ENCODE measurements at regions not wholly inside any gene's neighbourhood (a gene's known extent, or its start where the extent isn't known, plus 50 kb on each side); places are given as distances from the start of the nearest gene placed in this dataset.
"Not testable (repeated sequence)": the region's sequence is repeated elsewhere in the genome, so short reads cannot be mapped to it uniquely, and the experiment has no call there.

DNA sequence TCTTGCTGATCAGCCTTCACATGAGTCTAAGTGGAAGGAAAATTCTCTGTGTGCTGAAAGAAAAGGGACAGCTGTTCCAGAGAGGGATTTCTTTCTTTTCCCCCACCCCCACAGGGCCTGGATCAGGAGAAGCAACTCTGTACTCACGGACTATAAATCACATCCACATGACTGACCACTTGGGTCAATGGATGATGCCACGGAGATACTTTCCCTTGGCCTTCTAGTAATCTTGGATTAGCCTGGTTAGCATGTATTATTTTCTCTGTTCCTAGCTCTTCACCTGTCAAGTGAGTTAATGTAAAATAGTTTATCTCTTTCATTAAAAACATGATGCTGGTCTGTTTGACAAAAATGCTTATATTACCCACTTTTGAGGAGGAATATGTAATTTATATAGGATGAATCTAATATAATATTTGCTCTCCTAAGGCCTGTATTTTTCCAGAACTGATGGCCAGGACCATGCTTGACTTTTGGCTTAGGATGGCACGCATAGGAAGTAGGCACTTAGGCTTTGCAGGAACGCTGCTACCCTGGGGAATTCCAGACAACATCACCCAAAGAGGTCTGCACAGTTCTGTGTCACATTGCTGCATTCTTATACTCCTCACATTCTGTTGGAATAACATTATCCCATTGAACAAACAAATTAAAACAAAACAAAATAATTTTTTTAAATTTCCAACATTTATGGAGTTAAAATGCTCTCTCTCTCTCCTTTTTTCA lies 892.1 kb downstream of the TLE1 start:
- peak; percentile 48 for DNase-seq

DNA sequence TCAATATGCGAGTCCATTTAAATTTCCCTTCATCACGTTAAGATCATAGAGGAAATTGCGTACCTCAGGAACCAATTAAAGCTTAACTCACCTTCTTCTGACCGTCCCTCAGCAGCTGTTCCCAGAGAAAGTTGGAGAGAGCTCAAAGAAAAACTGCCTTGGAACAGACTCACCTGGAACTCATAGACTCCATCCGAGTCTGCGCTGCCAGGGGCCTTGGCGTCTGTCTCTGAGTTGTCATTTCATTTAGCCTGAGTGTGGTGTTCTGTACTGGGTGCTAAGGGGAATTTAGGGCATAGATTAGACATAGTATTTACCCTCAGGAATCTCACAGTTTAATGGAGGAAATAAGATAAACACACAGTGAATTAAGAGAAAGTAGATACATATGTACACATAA lies 892.7 kb downstream of the TLE1 start:
- no peak for DNase-seq

DNA sequence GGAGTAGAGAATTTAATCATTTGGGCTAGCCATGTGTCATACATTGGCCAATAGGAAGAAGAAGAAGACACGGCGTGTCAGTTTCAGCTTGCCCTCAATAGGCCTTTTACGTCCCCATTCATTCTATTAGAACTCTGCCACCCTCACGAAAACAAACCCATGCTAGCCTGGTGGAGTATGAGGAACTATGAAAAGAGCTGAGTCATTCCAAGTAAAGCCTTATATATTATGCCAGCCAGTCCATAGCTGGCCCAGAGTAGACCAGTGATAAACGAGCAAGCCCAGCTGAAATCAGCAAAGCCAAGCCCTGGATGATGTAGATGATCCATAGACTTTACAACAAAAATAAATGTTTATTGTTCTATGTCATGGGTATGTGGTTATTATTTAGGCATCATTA lies 895.1 kb downstream of the TLE1 start:
- DNase-seq = peak; percentile 40

DNA sequence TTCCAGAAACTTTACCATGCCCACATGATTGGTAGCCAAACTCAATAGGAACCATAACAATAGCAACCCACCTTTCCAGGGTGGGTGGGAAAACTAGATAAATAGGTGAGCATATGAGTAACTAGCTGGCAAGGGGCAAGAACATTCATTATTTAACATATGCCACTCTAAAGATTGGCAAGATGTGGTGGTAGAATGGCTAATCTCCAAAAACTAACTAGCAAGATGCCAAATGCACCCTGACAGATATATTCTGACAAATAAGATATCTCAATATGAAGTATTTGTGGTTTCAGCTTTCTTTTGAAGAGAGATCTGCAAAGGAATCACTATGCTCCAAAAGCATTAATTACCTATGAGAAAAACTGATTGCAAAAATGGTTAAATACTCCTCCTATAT lies 895.6 kb downstream of the TLE1 start:
- no peak for DNase-seq

DNA sequence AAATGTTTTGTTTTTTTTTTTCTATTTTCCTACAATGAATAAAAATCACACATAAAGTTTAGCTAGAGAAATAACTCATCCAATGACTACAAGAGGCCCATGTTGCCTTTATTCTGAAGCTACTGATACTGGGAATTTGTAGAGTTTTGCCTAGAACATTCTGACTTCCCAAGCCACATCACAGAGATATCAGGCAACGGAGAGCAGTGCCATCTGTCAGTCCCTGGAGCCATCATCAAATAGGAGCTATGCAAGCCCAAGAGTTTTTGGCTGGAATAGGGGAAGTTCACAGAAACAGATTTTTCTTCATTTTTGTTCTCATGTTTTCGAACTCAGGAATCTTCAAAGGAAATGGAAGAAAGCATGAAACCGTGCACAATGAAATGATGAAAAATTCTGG lies 896.6 kb downstream of the TLE1 start:
- no peak for DNase-seq

DNA sequence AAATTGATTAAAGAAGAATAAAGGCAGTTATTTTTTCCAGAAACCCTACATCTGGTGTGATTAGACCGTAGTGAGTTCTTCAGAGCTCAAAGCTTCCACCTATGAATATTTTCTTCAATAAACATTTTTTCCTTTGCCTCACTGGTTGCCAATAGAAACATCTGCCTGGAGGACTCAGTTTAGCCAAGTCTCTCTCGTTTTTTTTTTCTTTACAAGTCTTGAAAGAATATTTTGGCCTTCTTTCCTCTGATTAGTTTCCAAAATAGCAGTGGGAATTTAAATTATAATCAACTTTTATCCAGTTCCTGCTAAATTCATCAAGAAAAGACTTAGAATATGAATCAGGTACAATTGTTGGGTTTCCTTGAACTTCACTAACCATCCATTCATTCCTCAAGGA lies 897.5 kb downstream of the TLE1 start:
- no peak for DNase-seq

DNA sequence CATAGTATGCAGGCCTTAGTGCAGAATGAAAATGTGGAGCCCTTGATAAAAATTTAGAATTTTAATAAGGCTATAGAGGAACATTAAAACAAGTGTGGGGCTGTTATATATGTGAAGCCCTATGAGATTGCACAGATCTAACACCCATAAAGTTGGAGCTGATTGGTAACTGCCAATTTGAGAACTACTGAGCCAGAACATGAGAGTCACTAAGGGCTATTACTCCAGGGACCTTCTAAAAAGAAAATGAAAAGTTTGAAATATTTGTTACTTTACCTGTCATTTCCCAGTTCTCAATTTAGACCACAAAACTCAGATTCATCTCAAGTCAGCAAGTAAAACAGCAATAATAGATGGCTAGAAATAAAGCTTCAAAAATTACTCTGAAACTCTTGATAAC lies 898.6 kb downstream of the TLE1 start:
- no peak for DNase-seq

DNA sequence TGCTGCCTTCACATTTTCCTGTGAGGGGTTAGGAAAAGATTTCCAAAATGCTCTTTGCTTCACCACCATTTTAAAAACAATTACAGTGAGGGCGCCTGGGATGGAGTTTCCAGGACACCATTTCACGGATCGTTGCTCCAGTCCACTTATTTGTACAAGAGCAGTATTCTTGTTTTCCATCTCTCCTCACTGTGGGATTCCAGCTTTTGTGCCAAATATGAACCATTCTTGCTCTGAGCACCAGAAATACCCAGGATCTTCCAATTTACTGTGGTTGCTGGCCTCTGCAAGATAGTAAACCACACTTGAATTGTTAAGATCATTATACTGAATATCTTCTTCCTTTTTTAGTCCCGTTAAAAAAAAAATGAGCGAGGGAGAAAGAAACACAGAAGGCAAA lies 899.5 kb downstream of the TLE1 start:
- no peak for DNase-seq

DNA sequence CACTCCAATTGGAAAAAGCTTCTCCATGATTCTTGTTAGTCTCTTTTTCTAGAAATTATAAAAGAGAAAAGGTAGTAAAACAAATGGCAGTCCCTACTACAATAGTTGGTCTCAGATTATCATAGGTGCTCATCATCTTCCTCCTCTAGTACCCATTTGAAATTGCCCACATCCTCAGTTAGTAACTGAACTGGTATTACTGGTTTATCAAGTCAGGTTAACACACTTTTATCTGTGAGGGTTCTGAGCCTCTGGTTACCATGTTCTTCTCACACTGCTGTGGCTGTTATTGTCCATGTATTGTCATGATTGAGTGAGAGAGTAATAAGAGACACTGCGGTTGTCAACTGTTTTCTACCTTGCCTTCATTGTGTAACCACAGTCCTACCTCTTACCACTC lies 901.7 kb downstream of the TLE1 start:
- DNase-seq = peak; percentile 87

DNA sequence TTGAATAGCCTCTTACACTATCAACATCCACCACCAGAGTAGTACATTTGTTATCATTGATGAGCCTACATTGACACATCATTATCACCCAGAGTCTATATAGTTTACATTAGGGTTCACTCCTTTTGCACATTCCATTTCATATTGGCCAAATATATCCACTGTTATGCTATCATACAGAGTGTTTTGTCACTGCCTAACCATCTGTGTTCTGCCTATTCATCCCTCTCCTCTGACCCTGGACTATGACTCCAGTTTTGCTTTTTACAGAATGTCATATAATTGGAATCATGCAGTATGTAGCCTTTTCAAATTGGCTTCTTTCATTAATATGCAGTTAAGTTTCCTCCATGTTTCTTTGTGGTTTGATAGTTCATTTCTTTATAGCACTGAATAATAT lies 904.7 kb downstream of the TLE1 start:
- no peak for DNase-seq

DNA sequence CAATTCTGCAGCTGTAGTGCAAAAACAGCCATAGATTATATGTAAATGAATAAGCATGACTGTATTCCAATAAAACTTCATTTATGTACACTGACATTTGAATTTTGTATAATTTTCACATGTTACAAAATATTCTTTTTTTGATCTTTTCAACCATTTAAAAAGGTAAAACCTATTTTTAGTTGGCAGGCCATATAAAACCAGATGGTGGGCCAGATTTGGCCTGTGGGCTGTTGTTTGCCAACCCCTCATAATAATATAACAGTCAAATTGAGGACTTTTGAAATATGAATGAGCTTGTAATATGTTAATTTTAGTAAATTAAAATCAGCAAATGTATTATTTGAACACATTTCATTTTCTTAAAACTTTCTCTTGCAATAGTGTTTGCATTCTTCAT lies 913.4 kb downstream of the TLE1 start:
- DNase-seq = no peak

DNA sequence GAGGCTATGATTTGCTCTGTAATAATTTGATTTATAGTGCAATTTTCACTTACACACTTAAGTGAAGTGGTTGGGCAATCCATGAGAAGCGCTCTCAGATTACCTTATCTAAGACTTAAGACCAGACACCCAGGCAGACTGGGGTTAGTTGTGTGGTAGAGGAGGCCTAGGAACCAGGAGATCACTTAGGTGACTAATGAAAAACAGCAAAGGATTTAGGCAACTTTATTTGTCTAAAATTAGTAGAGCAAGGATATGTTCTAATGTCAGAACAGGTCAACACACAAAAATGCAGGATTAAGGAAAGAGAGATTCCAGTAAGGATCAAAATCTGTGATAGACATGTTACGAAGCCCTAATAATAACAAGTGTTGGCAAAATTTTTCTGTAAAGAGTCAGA lies 913.8 kb downstream of the TLE1 start:
- no peak for DNase-seq

DNA sequence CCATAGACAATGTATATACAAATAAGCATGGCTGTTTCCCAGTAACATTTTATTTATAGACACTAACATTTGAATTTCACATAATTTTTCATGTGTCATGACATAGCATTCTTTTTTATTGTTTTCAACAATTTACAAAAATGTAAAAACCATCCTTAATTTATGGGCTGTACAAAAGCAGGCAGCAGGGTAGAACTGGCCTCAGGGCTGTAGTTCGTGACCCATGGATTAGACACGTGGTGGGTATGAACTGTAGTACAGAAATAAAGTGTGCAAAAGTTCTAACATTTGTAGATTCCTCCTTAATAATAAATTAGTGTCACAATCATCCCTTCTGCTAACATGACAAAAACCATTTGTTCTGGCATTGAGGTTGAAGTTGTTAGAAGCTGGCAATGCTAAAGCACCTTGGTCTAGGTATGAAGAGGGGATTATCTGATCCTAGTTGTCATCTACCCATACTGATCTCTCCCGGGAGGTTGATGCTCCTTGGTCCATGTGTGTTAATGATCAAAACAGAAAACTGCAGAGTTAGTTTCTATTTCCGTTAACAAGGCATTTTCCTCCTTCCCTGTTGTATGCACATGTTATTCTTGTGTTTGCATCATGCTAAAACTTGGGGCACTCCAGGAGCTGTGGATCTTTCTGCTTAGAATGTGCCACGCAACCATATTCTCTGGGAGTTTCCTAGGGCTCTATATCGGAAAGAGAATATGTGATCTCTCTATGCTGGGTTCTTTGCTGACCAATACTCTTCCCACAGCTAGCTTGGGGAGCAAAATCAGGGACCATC lies 917.6 kb downstream of the TLE1 start:
- no peak for DNase-seq

DNA sequence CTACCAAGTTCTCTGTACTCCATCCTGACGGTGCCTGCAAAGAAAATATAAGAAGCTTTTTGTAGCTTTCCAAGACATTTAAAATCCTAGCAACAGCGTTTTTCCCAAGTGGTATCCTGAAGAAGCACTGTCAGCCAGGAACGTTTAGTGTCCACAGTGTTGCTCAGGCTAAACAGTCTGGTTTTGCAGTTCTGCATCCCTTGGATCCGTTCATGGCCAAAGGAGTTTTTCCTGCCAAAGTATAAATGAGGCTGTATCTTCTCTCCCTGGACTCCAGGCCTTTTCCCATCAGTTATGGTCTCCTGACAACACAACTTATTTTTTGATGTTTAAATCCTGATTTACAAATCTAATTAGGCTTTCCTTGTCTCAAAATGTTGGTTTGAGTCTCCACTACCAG lies 925.8 kb downstream of the TLE1 start:
- DNase-seq = no peak

DNA sequence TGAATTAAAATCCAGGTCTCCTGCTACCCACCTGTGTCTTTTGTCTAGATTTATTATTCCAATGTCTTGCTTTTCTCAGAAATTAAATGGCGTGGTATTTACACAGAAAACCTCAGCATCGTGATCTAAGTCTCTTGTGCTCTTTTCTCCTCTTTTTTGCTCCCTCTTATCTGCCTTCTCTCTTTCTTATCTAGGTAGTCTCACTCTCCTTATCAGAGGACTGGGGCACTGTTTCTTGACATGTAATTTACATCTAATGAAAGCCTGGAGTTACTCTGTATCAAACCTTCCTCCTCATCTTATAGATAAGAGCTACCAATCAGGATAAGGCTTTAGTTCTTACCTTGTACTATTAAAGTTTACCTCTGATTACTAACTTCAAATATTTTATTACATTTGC lies 933.8 kb downstream of the TLE1 start:
- DNase-seq = no peak

DNA sequence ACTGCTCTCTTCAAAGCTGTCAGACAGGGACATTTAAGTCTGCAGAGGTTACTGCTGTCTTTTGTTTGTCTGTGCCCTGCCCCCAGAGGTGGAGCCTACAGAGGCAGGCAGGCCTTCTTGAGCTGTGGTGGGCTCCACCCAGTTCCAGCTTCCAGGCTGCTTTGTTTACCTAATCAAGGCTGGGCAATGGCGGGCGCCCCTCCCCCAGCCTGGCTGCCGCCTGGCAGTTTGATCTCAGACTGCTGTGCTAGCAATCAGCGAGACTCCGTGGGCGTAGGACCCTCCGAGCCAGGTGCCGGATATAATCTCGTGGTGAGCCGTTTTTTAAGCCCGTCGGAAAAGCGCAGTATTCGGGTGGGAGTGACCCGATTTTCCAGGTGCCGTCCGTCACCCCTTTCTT lies 942.3 kb downstream of the TLE1 start:
- not testable (repeated sequence) for DNase-seq

DNA sequence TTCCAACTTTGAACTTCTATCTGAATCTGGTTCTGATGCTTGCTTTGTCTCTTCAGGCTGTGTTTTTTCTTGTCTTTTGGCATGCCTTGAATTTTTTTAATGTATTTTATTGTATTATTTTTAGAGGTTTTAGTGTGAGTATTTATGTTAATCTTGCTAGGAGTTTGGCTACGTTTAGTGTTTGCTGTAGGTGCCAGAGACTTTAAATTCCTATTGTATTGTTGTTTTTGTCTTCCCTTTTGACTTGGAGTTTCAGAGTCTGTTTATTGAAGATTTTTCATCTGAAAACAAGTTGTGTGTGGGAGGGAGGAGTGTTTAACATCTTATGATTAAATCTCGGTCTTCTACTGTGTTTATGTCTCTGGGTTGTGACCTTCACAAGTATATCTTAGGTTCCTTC lies 956.8 kb downstream of the TLE1 start:
- DNase-seq = no peak

DNA sequence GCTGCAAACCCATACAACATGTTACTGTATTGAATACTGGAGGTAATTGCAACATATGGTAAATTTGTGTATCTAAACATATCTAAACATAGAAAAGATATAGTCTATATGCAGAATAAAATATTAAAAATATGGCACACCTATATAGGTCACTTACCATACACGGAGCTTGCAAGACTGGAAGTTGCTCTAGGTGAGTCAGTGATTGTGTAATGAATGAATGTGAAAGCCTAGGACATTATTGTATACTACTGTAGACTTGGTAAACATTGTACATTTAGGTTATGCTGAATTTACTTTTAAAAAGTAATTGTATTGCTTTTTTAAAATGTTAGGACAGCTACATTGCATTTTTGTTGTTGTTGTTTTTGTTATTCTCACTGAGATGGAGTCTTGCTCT lies 968.8 kb downstream of the TLE1 start:
- no peak for DNase-seq

DNA sequence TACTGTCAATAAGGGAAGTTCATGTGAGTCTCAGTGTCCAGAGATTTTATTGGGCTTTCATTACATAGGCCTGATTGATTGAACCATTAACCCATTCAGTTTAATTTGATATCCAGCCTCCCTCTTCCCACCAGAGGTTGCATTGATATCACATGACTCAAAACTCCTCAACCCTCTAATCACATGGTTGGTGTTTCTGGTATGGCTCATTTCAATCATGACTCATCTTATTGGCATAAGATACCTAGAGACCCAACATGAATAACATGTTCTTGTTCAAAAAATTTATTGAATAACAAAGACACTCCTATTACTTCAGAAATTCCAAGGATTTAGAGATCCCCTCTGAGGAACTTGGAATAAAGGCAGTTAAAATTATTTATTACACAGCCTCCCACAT lies 982.2 kb downstream of the TLE1 start:
- peak; percentile 26 for DNase-seq

DNA sequence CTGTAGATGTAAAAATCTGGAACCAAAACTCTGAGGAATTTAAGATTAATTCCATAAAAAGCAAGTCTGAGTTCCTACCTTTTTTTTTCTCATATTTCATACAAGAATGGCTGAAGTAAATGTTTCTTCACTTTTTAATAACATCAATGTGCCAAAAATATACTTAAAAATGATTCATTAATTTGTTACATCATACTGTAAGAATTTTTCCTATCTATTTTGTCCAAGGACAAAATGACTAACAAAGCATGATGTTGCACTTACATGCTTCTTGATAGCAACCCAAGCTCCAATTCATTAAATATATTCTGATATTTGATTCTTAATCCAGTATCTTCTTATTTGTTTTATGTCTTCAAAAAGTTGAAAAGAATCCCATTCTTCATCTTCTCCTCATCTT lies 988.3 kb downstream of the TLE1 start:
- no peak for DNase-seq

DNA sequence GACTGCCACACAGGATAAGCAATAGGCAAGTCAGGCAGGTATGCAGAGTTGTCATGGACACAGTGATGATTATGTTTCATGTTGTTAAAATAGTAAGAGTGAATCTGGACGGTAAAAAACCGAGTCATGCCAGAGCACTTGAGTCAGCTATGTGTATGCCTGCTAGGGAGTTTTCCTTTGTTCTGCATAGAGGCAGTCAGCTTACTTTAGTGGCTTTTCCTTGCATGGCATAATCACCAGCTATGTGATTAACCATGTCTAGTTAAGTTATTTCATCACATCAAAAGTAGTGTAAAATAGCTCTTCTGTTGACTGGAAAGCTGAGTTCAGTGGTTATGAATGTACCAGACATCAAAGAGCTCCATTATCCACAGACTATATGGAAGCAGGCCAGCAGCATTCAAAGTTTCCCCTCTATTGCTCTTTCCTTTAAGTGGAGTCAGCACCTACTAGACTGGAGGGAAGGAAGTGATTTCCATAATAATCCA lies 989.8 kb downstream of the TLE1 start:
- DNase-seq = peak; percentile 46

DNA sequence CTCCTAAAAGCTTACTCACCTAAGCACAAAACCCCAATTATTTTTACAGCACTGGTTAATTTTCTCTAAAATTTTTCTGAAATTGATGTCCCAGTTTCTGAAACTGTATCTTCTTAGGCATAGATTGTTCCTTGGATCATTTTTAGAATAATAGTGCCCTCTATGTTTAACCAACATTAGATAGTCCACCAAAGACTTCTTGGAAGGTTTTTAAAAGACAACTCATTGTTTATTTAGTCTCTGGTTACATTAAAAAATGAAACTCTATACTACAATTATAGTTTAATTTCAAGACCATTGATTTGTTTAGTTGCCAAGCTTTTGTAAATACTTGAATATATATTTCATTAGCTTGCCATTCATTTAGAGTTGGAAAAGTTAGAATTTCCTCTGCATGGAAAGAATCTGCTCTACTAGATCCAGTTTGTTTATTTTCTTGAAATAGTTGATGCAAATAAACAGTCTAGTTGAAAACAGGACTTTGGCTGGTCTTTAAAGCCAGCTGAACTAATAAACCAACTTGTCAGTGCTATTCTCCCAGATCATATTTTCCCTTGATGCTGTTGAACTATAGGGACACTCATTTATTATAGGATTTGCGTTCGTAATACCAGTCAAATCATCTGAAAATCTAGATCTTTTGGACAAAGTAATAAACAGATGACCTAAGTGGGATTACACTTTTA lies 990.5 kb downstream of the TLE1 start:
- DNase-seq = no peak

DNA sequence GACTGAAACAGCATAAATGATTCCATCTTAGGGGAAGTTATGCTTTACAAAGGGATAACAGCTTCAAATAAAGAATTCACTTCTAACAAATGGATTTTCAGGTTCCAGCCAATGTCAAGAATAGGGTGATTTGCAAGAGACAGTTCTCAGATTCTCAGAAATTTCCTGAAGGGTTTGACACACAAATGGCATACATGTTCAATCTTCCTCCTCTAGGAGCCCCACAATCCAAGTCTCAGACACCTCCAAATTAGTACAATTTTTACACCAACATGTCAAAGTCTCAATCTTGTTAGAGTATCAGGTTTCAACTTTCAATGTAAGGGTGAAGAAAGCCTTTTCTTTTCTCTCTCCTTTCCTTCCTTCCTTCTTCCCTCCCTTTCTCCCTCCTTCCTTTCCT lies 996.6 kb downstream of the TLE1 start:
- DNase-seq = no peak

DNA sequence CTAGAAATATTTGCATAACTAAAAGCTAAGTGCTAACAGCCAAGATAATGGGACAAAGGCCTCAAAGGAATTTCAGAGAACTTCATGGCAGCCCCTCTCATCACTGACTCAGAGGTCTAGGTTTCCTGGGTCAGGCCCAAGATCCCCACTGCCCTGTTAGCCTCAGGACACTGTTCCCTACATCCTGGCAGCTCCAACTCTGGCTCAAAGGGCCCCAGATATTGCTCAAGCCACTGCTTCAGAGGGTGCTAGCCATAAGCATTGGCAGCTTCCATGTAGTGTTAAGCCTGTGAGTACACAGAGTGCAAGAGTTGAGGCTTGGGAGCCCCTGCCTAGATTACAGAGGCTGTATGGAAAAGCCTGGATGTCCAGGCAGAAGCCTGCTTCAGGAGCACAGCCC lies 998.1 kb downstream of the TLE1 start:
- no peak for DNase-seq
